GM12872 (cell line): ENCODE measurements at regions not wholly inside any gene's neighbourhood (a gene's known extent, or its start where the extent isn't known, plus 50 kb on each side); places are given as distances from the start of the nearest gene placed in this dataset.

ENCODE experiments used
- TF ChIP-seq, protein P1 (sequence below): IDR thresholded peaks from 3 replicates; pipeline ENCODE4 v1.5.1; 2011; ENCODE audit warnings: low read depth, mild to moderate bottlenecking, low read length, moderate library complexity; ENCODE audit not compliant: insufficient read depth

- TF ChIP-seq, protein P1, sequence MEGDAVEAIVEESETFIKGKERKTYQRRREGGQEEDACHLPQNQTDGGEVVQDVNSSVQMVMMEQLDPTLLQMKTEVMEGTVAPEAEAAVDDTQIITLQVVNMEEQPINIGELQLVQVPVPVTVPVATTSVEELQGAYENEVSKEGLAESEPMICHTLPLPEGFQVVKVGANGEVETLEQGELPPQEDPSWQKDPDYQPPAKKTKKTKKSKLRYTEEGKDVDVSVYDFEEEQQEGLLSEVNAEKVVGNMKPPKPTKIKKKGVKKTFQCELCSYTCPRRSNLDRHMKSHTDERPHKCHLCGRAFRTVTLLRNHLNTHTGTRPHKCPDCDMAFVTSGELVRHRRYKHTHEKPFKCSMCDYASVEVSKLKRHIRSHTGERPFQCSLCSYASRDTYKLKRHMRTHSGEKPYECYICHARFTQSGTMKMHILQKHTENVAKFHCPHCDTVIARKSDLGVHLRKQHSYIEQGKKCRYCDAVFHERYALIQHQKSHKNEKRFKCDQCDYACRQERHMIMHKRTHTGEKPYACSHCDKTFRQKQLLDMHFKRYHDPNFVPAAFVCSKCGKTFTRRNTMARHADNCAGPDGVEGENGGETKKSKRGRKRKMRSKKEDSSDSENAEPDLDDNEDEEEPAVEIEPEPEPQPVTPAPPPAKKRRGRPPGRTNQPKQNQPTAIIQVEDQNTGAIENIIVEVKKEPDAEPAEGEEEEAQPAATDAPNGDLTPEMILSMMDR: no peak
Measured at GRCh38 chr9:94159069-94159939, 75.0 kb downstream of the PTPDC1 start.

- TF ChIP-seq, protein P1: 0 out of 3 replicates have a peak, but pooled peaks have one; percentile 7
Measured at GRCh38 chr9:94160594-94161501, 76.6 kb downstream of the PTPDC1 start.

DNA sequence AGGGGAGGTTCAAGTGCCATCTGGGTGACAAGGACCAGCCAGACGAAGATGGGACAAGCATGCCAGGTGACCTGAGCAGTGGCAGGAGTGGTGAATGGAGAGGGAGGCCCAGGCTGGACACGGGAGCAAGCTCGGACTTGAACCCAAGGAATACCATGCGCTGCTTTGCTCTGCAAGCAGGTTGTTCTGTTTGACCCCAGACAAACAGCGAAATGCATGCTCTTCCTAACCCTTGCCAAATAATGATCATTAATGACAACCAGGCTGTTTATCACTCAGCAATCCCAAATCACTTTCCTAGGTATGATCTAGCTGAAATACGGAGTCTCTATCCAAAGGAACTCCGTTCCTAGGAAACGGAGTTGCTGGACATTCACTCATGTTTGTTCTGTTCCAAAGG lies 77.4 kb downstream of the PTPDC1 start:
- TF ChIP-seq, protein P1: no peak

DNA sequence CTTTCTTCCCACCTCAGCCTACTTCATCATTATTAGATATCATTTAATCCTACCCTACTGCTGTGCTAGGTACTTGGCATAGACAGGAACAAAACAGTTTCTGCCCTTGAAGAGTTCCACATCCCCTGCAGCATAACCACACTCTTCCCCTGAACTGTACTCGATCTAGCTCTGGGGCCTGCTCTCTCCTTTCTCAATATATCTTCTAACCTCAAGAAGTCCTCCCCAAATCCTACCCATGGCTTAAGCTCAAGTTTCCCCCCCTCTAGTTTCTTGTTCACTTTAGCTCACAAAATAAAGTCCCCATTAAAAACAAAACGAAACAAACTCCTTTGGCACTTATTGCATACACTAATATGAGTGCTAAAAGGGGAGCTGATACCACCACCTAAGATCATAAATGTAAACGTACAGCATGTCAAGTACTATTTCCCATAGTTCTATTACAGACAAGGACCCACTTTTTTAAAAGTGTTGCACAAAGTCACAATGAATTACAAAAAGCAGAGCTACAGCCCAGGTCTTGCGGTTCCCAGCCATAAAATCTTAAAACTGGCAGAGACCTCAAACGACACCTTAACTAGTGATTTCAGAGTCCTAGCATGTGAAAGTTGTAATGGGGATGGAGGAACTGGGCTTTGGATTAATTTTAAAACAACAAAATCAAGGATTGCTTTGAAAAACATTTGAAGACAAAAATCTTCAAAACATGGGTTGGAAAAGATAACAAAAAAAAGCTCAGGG lies 80.7 kb downstream of the PTPDC1 start:
- TF ChIP-seq, protein P1: no peak

DNA sequence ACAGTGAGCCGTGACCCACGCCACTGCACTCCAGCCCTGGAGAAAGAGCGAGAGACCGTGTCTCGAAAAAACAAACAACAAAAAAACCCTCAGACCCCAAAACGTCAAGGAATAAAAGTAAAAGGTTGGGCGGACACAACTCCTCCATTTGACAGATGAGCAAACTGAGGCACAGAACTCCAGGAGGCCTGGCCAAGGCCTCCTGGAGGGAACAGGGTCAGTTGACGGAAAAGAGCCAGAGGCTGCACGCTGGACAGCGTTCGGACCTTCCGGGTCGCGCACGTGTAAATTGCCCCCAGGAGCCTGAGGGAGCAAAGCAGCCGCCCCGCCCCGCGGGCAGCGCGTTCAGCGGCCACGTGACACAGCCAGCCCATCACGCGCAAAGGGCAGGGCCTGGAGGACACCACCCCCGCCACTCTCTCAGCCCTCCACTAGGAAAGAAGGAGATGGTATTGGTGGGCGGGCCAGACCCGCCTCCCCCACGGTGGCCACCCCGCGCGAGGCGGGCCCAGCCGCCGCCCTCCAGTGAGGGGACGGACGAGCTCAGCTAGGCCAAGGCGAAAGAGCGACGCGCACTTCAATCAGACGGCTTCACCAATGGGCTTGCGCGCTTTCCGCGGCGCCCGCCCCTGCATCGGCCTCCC lies 81.5 kb downstream of the PTPDC1 start:
- TF ChIP-seq, protein P1: no peak

GRCh38 chr9:94166236-94166975 lies 82.1 kb downstream of the PTPDC1 start:
- TF ChIP-seq, protein P1: no peak
